ENCODE measurements at regions not wholly inside any gene's neighbourhood (a gene's known extent, or its start where the extent isn't known, plus 50 kb on each side); places are given as distances from the start of the nearest gene placed in this dataset.

- DNase-seq (ENCODE audit: low read depth): no peak
Measured at GRCh38 chr15:60057554-60057953, 53.4 kb downstream of the FOXB1 start.

- no peak for DNase-seq (ENCODE audit: low read depth)
Measured at GRCh38 chr15:60059186-60059585, 55.1 kb downstream of the FOXB1 start.

GRCh38 chr15:60061758-60062157 is 57.6 kb downstream of the FOXB1 start:
- no peak for DNase-seq (ENCODE audit: low read depth)

GRCh38 chr15:60062826-60063225 is 58.7 kb downstream of the FOXB1 start:
- DNase-seq (ENCODE audit: low read depth): no peak

GRCh38 chr15:60065951-60066350 is 61.8 kb downstream of the FOXB1 start:
- DNase-seq (ENCODE audit: low read depth): no peak

GRCh38 chr15:60070838-60071493 is 66.9 kb downstream of the FOXB1 start:
- DNase-seq (ENCODE audit: low read depth): no peak

GRCh38 chr15:60072826-60073465 is 68.8 kb downstream of the FOXB1 start:
- no peak for DNase-seq (ENCODE audit: low read depth)

- DNase-seq (ENCODE audit: low read depth): no peak
Measured at GRCh38 chr15:60073466-60073840, 69.3 kb downstream of the FOXB1 start.

GRCh38 chr15:60074181-60074885 is 70.2 kb downstream of the FOXB1 start:
- DNase-seq (ENCODE audit: low read depth): no peak

- DNase-seq (ENCODE audit: low read depth): no peak
Measured at GRCh38 chr15:60076045-60076444, 71.9 kb downstream of the FOXB1 start.

GRCh38 chr15:60076582-60077276 is 72.6 kb downstream of the FOXB1 start:
- no peak for DNase-seq (ENCODE audit: low read depth)

- no peak for DNase-seq (ENCODE audit: low read depth)
Measured at GRCh38 chr15:60077581-60078359, 73.7 kb downstream of the FOXB1 start.

- no peak for DNase-seq (ENCODE audit: low read depth)
Measured at GRCh38 chr15:60079210-60079609, 75.1 kb downstream of the FOXB1 start.

GRCh38 chr15:60081976-60082375 is 77.9 kb downstream of the FOXB1 start:
- DNase-seq (ENCODE audit: low read depth): no peak

- DNase-seq (ENCODE audit: low read depth): no peak
Measured at GRCh38 chr15:60083318-60083717, 79.2 kb downstream of the FOXB1 start.

- no peak for DNase-seq (ENCODE audit: low read depth)
Measured at GRCh38 chr15:60086681-60087429, 82.7 kb downstream of the FOXB1 start.

GRCh38 chr15:60087561-60087960 is 83.5 kb downstream of the FOXB1 start:
- no peak for DNase-seq (ENCODE audit: low read depth)

GRCh38 chr15:60090747-60091146 is 86.6 kb downstream of the FOXB1 start:
- DNase-seq (ENCODE audit: low read depth): no peak

GRCh38 chr15:60091157-60091556 is 87.0 kb downstream of the FOXB1 start:
- DNase-seq (ENCODE audit: low read depth): no peak

GRCh38 chr15:60091911-60092310 is 87.8 kb downstream of the FOXB1 start:
- no peak for DNase-seq (ENCODE audit: low read depth)
